Skeletal muscle cell (primary cell): ENCODE measurements at regions not wholly inside any gene's neighbourhood (a gene's known extent, or its start where the extent isn't known, plus 50 kb on each side); places are given as distances from the start of the nearest gene placed in this dataset.
"Not testable (repeated sequence)": the region's sequence is repeated elsewhere in the genome, so short reads cannot be mapped to it uniquely, and the experiment has no call there.

Experiments used
- DNase-seq: peaks from one replicate; pipeline ENCODE4 v3.0.0-alpha.2; 2010; ENCODE audit warnings: low read depth
- H3K4me3 ChIP-seq: 2 replicates; pipeline ENCODE4 v1.5.1; 2011; ENCODE audit warnings: low read depth, mild to moderate bottlenecking, control low read depth, low read length, moderate library complexity

DNA sequence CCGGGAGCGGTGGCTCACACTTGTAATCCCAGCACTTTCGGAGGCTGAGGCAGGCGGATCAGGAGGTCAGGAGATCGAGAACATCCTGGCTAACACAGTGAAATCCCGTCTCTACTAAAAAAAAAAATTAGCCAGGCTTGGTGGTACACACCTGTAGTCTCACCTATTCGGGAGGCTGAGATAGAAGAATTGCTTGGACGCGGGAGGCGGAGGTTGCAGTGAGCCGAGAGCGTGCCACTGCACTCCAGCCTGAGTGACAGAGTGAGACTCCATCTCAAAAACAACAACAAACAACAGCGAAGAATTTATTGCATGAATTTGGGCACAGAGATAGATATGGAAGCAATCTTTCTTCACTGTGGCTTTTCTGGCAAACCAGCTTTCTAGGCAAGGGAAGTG is 432.9 kb downstream of the STK39 start:
- DNase-seq, H3K4me3 ChIP-seq: not testable (repeated sequence)

DNA sequence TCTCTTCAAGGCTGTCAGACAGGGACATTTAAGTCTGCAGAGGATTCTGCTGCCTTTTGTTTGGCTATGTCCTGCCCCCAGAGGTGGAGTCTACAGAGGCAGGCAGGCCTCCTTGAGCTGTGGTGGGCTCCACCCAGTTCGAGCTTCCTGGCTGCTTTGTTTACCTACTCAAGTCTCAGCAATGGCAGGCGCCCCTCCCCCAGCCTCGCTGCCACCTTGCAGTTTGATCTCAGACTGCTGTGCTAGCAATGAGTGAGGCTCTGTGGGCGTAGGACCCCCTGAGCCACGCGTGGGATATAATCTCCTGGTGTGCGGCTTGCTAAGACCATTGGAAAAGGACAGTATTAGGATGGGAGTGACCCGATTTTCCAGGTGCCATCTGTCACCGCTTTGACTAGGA is 437.6 kb downstream of the STK39 start:
- not testable (repeated sequence) for DNase-seq, H3K4me3 ChIP-seq

DNA sequence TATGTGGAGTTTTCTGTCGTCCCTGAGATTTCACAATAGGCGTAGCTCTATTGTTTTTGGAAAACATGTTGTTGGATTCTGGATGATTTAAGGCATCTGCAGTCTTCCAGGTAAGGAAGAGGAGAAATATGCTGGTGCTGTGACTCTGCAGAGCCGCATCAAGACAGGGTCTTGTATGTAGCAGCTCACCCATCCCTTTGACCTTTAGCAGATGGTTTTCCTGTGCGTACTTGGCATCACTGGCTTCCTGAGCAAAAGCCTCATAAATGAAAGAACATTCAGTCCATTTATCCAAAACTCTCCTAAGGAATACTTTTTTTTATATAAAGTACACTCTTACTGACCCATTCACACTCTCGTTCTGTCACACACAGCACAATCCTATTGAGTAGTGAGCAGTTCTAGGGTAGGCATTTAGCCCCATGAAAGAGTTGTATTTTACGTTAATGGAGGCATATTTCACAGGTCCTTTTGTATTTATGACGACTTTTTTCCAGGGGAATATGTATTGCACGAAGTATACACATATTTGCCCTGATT is 443.9 kb downstream of the STK39 start:
- H3K4me3 ChIP-seq, result no peak overlapping the region
- no peak for DNase-seq

DNA sequence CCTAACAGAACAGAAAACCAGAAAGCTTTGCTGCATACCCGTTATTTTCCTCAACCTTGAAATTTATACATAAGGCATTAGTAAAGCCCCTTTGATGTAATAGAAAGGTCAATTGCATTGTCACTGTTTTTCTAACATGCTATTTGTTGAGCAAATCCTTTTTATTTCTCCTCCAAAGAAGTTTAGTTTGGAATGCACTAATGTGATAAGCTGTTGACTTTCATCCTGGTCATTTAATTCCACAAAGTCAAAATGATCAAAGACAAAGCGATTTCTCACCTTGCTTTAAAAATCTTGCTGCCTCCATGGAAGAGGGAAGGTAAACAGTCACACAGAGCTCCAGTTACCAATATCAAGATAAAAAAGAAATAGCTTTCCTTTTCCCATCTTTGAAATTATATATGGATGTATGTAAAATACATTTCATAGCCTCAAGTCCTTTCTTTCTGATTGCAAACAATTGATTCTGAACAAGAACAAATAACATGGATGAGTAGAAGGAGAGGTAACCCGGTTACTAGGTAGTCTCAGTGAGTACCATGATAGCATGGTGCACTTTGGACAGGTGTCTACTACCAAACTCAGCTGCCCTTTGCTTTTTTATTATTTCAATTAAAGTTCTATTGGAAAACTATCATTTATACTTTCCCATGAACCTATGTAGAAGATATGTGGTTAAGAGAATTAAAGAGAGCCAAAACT is 452.7 kb downstream of the STK39 start:
- H3K4me3 ChIP-seq, result no peak overlapping the region
- no peak for DNase-seq

DNA sequence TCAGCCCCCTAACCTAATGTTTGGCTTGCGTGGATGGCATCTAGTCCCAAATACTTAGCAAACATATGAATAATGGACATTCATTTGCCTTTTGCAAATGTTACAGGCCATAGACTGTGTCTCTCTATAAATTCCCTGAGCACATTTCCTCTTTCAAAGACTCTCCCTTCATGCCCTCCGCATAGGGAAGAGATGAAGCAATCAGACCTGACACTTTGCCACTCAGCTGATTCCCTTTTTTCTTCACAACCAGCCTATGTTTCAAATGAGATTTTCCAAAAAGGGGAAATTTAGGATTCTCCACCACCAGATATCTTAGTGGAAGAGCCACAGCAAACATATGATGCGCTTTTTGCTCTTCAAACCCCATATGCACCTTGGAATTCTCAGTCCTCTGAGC is 453.7 kb downstream of the STK39 start:
- DNase-seq, result no peak
- H3K4me3 ChIP-seq, result no peak overlapping the region

DNA sequence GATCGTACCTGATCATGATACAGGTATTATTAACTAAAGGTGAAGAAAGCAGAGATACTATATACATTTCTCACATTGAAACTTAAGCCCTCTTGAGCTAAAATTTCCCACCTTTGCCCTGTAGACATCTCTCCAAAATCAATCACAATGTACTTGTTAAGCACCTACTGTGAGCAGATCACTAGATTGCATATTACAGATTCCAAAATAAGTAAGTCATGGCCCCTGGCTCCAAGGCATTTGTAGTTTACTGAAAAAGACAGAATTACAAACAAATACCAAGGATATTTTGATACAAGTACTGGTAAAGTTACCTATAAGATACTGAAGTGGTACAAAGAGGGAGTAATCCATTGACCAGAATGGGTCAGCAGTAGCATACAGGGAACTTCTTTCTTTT is 455.3 kb downstream of the STK39 start:
- no peak for DNase-seq
- no peak overlapping the region for H3K4me3 ChIP-seq

DNA sequence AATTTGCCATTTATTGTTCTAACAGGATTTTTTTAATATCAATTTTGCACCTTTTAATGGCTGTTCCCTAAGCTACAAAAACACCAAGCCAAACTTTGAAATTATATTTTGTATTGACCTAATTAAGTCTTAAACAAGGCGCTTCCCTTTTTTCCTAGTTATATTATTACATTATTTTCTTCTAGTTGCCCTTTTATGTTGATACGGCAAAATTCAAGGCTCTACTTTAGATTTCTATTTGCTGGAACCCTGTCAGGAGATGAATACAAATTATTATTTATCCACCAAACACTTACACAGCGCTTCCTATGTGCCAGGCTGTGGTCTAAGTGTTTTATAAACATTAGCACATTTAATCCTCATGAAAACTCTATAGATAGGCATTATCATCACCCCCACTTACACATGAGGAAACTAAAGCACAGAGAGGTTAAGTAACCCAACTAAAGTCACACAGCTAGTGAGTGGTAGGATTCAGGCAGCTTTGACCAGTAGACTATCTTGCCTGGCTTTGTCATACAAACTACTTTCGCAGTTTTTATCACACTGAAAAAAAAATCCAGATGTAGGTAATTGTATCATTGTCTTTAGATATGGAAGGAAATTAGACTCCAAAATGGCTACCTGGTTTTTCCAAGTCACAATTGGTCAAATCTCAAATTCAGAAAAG is 456.5 kb downstream of the STK39 start:
- no peak overlapping the region for H3K4me3 ChIP-seq
- DNase-seq, result no peak

DNA sequence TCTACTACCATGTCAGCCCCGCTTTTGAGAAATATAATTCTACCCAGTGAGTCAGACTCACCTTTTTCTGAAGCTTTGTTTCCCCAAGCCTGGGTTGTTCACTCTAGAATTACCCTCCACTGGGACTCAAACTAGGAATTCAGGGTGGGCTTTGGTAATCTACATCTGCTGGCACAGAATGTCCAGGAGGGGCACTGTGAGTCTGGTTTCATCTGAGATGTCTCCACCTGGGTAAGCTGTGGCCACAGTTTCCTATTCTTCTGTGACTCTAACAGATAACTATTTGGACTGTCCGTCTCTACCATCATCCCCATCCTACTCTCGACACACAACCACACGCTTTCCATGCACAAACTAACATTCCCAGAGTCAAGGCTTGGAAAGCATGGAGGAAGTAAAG is 457.2 kb downstream of the STK39 start:
- no peak for DNase-seq
- no peak overlapping the region for H3K4me3 ChIP-seq

DNA sequence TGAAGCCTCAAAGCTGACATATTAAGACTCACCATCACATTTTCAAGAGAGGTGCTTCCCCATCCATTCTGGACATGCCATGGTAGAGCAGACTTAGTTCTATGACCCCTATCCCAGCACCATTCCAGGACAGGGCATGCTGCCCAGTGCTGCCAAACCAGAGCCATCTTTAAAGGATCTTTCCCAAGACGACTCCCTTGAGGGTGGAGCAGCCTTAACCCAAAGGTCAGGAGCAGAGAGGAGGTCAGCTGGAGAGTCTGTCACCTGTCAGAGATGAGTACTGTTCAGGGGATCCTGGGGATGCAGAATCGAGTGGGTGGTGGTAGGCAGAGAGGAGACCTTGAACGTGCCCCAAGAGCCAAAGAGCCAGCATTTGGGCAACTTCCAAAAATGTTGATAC is 459.8 kb downstream of the STK39 start:
- DNase-seq, result no peak
- H3K4me3 ChIP-seq, result no peak overlapping the region

DNA sequence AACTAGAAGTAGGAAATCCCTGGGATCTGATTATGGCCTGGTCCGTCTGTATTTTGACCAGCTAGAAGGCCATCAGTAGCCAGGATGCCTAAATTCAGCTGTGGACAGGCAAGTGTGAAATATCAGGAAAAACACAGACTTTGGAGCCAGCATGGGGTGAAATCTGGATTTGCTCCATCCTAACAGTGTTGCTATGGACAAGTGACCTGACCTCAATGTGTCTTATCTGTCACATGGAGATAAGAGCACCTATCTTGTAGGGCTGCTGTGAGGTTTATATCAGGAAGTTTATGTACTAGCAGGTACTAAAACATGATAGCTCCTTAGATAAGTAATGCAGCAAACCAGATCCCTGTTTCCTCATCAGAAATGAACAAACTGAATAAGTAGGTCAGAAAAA is 460.4 kb downstream of the STK39 start:
- no peak overlapping the region for H3K4me3 ChIP-seq
- DNase-seq, result no peak

DNA sequence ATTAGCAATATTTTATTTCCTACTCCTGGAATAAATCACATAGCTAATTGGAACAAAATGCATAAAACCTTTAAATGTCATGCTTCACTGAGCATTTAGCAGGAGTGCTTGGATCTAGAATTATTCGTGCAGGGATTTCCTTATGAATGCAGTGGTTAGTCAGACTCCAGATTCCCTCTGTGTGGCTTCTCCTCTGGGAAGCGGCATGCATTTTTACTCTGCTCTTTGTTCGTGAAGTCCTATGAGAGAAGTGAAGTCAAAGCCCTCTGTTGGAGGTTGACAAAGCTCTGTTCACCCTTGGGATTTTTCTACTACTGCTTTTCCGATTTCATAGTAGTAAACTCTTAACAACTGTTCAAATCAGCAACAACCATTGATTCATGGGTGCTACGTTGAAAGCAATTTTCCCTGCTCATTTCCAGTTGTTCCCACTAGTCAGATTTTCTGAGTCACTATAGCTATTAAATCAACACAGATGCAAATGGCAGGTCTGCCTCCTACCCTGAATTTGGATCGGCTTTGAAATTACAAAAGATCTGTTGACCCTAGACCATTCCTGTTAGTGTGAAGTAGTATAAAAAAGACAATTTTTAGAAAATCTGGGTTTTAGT is 461.7 kb downstream of the STK39 start:
- no peak overlapping the region for H3K4me3 ChIP-seq
- no peak for DNase-seq

DNA sequence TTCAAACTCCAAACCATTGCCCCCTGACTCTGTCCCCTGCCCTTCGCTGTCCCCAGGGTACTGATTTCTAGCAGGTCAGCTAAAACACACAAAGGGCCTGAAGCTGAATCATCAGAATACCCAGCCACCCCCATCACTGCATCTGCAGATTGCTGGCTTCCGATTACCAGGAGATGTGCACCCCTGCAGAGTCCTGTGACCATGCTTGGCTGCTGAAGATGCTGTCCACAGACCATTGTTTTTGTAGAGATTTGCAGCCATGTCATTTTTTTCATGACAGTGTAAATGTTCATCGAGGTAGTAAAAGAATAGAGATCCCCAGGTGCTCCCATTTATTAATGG is 463.3 kb downstream of the STK39 start:
- DNase-seq, result no peak
- H3K4me3 ChIP-seq, result no peak overlapping the region

DNA sequence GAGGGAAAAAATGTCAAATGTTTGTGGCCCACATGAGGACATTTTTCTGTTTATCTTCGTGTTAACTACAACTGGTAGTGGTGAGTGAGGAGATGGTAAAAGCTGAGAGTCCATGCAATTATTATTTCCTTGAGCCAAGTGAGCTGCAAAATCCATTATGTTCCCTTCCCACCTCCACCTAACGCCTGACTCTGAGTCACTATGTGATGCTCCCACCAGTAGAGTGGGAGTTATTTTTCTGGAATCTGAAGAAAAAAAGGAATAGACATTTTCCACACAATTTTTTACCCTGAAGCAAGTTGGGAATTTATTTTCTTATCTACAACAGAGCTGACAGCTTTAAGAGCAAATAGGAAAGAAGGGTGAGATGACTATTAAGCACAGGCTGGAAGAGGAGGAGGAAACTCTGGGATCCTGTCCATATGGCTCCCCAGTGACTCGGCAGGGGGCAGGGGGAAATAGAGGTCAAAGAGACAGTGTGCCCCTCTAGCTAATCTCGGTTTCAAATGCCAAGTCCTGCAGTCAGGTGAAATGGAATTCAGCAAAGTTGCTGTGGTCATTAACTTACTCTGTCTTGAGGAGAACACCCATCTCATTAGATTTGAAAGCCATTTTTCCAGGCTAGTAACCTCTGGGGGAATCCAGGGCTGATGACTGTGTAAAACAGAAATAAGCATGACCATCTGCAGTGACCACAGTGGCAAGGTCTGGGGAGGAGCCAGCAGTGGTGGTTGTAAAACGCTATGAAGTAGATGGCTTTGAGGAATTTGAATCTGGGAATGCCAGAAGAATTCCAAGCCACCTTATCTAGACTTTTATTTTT is 463.9 kb downstream of the STK39 start:
- H3K4me3 ChIP-seq, result no peak overlapping the region
- DNase-seq, result no peak

DNA sequence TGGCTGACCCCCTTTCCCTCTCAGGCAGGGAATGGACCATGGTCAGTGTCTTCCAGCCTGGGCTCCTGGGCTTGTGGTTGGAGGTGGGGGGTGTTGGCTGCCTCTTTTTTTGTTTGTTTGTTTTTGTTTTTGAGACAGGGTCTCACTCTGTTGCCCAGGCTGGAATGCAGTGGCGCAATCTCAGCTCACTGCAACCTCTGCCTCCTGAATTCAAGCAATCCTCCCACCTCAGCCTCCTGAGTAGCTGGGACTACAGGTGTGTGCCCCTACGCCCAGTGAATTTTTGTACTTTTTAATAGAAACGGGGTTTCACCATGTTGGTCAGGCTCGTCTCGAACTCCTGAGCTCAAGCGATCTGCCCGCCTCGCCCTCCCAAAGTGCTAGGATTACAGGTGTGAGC is 465.8 kb downstream of the STK39 start:
- DNase-seq, H3K4me3 ChIP-seq: not testable (repeated sequence)

DNA sequence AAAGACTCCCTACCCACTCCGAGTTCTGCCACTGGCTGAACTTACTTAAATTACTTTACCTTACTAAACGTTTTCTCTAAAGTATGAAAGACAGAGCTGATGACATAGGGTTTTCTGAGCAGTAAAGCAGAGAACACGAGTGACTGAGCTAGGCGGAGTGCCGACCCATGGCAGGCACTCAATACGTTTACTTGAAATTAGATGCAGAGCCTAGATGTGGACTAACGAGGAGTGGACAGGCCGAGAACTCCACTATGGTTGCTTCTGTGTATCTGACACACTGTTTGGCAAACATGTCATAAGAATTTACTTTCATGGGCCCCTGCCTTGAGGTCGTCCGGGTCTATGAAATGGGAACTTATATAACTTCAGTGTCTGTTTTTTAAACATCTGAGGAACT is 471.0 kb downstream of the STK39 start:
- DNase-seq, result no peak

DNA sequence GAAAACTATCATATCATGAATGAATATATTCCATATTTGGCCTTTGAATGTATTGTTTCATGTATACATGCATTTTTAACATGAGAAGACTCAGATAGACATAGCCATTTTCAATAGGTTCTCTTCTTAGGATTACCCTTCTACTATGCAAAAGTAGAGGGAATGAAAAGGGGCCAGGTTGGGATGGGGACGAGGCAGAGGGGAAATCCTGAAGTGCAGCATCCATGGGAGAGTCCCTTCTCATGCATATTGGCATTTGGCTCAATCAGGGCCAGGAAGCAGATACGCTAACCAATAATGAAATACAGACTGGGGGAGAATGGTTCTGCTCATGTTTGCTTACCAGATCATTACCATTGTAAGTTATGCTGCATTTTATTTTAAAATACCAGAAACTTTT is 475.8 kb downstream of the STK39 start:
- H3K4me3 ChIP-seq, result no peak overlapping the region
- no peak for DNase-seq

More for the DNA sequence above, 471.0 kb downstream of the STK39 start:
- no peak overlapping the region for H3K4me3 ChIP-seq

DNA sequence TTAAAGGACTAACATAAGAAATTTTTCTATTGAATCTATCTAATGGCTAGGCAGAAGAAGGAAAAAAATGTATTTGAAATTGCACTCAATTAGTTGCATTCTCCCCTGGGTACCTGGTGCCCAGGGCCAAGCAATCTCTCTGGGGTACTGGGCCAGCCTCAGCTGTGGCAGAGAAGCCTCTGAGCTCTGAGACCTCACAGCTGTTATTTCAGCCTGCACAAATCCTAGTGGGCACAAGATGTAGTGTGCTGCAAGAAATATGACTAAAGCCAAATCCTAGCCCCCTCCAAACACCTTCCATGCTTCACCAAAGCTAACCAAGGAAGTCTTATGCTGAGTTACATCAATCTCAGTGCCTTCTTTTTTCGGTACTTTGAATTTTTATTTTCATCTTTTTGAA is 478.4 kb downstream of the STK39 start:
- no peak overlapping the region for H3K4me3 ChIP-seq

DNA sequence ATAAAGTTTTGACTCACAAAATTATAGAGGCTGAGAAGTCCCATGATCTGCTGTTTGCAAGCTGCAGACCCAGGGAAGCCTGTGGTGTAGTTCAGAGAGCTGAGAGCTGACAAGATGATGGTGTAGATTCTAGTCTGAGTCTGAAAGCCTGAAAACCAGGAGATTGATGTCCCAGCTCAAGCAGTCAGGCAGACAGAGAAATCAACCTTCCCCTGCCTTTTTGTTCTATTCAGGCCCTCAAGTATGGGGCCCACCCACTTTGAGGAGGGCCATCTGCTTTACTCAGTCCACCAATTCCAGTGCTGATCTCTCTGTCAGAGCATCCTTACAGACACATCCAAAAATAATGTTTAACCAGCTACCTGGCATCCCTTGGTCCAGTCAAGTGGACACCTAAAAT is 479.6 kb downstream of the STK39 start:
- no peak for DNase-seq
- no peak overlapping the region for H3K4me3 ChIP-seq

More for the DNA sequence above, 478.4 kb downstream of the STK39 start:
- no peak for DNase-seq

DNA sequence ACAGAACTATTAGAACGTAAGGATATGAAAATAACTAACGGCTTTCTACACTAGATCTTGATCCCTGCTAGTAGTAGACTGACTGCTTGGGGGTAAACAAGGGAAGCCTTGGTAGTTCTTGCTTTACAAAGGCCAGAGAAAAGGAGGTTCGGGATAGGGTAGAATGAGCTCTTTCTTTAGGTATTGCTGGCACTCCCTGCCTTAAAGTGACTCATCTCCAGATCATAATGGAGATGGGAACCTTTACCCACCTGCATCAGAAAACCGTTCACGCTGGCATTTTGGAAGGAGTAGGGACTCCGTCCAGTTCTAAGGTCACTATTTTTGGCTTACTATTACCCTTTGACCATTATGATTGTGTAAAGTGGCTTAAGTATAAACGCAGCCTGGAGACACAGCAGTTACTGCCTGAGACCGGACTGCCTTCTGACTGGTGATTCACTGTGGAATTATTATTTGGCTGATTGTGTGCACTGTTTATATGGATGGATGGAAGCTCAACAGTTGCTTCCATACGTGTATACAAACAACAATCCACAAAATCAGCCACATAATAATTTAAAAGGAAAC is 482.5 kb downstream of the STK39 start:
- H3K4me3 ChIP-seq, result no peak overlapping the region
- DNase-seq, result no peak
